SK-N-MC (cell line): ENCODE measurements at regions not wholly inside any gene's neighbourhood (a gene's known extent, or its start where the extent isn't known, plus 50 kb on each side); places are given as distances from the start of the nearest gene placed in this dataset.

ENCODE experiments used
- EZH2 ChIP-seq: fragments of 200-600 bp; sonication (generic); IDR thresholded peaks from one replicate; pipeline ENCODE4 v1.6.1; 2017; ENCODE audit warnings: antibody characterized with exemption
- POLR2AphosphoS5 ChIP-seq: IDR thresholded peaks from 2 replicates; pipeline ENCODE4 v1.6.1; 2012; ENCODE audit warnings: mild to moderate bottlenecking, low read depth, low read length, borderline replicate concordance

- no peak for TF ChIP-seq EZH2
- no peak for TF ChIP-seq POLR2AphosphoS5
Measured at GRCh38 chr9:82216435-82216834, 227.9 kb downstream of the SPATA31D1 start.
